Mucosa of rectum (tissue), 2 donors: ENCODE measurements at regions not wholly inside any gene's neighbourhood (a gene's known extent, or its start where the extent isn't known, plus 50 kb on each side); places are given as distances from the start of the nearest gene placed in this dataset.

Experiments used
- H3K27ac ChIP-seq, 2 donors: one replicate each; pipeline ENCODE4 v1.7.0; 2013; ENCODE audit warnings: inconsistent platforms in 2 of 2, low read depth in 2 of 2, low read length in 2 of 2
- H3K27me3 ChIP-seq, 2 donors: one replicate each; pipeline ENCODE4 v1.7.0; 2013; ENCODE audit warnings: low read length in 2 of 2; ENCODE audit not compliant: control insufficient read depth in 2 of 2, insufficient read depth in 2 of 2
- H3K36me3 ChIP-seq, 2 donors: one replicate each; pipeline ENCODE4 v1.7.0; 2013; ENCODE audit warnings: low read length in 2 of 2; ENCODE audit not compliant: control insufficient read depth in 2 of 2, insufficient read depth in 2 of 2
- H3K4me1 ChIP-seq, 2 donors: one replicate each; pipeline ENCODE4 v1.7.0; 2013; ENCODE audit warnings: low read length in 2 of 2, mild to moderate bottlenecking in 1 of 2; ENCODE audit not compliant: control insufficient read depth in 2 of 2, insufficient read depth in 2 of 2
- H3K4me3 ChIP-seq, 2 donors: one replicate each; pipeline ENCODE4 v1.7.0; 2013; ENCODE audit warnings: low read length in 2 of 2
- H3K9ac ChIP-seq, 2 donors: one replicate each; pipeline ENCODE4 v1.7.0; 2013; ENCODE audit warnings: low read length in 2 of 2, low read depth in 1 of 2, mild to moderate bottlenecking in 1 of 2
- H3K9me3 ChIP-seq, 2 donors: one replicate each; pipeline ENCODE4 v1.7.0; 2013; ENCODE audit warnings: low read length in 2 of 2; ENCODE audit not compliant: control insufficient read depth in 2 of 2
- donor health status: healthy.
- donor health status: Normal muscosa, but diverticular disease.

DNA sequence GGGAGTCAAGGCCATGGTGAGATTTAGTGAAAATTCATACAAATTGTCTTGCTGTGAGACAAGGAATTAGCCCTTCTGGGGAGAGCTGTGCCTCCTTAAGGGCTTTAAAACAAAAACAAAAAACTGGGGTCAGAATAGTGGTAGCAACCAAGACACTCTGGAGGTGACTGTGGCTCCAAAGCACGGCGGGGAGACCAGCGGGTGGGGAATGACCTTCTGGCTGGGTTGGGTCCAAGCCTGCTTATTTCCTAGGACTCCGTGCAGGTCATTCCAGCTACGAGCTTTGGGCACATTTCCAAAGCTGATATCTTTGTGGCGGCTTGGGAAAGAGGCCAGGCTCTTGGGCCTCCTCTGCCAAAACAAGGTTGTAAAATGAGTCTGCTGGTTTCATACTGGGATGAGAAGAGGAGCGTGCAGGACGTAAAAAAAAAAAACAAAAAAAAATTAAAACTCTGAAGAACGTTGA, 348.3 kb downstream of the UQCRFS1 start:
- Histone ChIP-seq H3K27me3 (no peaks in the 10 kb centered on the region), H3K36me3 (no peaks in the 10 kb centered on the region), H3K4me3 (no peak overlapping the region)

DNA sequence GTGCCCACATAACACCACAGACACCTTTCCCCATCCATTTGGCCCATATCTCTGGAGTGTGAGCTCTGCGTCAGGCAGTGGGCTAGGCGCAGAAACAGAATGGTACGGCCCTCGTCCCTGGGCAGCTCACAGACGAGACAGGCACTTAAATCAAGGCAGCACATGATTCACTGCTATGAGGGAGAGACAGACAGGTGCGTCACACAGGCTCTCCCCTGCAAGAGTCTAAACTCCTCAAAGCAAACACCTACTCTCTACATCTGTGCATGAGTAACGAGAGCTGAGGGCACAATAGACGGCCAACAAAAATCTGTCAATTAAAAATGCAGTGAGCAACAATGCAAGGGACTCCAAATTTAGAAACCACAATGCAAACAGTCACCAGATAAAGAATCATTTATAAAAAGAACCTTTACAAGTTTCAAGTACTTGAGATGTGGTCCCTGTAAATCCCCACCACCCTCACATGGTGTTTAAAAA, 348.9 kb downstream of the UQCRFS1 start:
- H3K27ac ChIP-seq: no peak overlapping the region
- H3K4me1 ChIP-seq: no peaks in the 10 kb centered on the region
- H3K36me3 ChIP-seq: no peaks in the 10 kb centered on the region
- no peak overlapping the region for H3K4me3 ChIP-seq
- no peaks in the 10 kb centered on the region for H3K27me3 ChIP-seq
- H3K9ac ChIP-seq: no peak overlapping the region
- H3K9me3 ChIP-seq: no peaks in the 10 kb centered on the region

More for the DNA sequence above, 348.3 kb downstream of the UQCRFS1 start:
- Histone ChIP-seq H3K9ac (no peak overlapping the region), H3K4me1 (no peaks in the 10 kb centered on the region), H3K9me3 (no peaks in the 10 kb centered on the region), H3K27ac (no peak overlapping the region)

DNA sequence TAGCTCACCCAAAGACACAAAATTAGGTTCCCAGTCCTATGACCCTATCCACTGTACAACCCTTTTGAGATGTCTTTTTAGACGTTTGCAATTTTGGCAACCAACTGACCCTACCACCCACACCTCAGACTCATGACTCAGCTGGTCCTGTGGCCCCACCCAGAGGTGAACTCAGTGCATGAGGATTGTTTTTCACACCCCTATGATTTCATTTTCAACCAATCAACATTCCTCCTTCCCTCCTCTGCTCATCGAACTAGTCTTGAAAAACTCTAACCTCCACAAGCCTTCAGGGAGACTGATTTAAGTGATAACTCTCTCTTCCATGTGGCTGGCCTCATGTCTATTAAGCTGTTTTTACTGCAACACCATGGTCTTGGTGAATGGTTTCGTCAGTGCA, 350.7 kb downstream of the UQCRFS1 start:
- no peaks in the 10 kb centered on the region for H3K4me1 ChIP-seq
- no peaks in the 10 kb centered on the region for H3K9me3 ChIP-seq
- H3K27me3 ChIP-seq: no peaks in the 10 kb centered on the region
- H3K36me3 ChIP-seq: no peaks in the 10 kb centered on the region
- no peak overlapping the region for H3K4me3 ChIP-seq
- H3K9ac ChIP-seq: no peak overlapping the region
- H3K27ac ChIP-seq: no peak overlapping the region

DNA sequence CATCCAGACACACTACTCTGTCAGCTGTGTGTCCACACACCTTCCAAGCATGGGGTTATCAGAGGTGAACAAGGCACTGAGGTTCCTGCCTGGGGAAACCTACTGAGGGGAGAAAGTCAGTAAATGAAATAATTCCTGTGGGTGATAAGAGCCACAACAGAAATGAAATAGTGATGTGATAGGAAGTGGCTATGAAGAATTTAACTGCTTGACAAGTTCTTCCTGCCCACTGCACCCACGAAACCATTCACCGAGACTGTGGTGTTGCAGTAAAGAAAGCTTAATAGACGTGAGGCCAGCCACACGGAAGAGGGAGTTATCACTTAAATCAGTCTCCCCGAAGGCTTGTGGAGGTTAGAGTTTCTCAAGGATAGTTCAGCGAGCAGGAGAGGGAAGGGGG, 353.1 kb downstream of the UQCRFS1 start:
- H3K27ac ChIP-seq: no peak overlapping the region
- no peaks in the 10 kb centered on the region for H3K36me3 ChIP-seq
- no peak overlapping the region for H3K9ac ChIP-seq
- no peaks in the 10 kb centered on the region for H3K4me1 ChIP-seq
- H3K9me3 ChIP-seq: no peaks in the 10 kb centered on the region
- no peak overlapping the region for H3K4me3 ChIP-seq
- no peaks in the 10 kb centered on the region for H3K27me3 ChIP-seq

DNA sequence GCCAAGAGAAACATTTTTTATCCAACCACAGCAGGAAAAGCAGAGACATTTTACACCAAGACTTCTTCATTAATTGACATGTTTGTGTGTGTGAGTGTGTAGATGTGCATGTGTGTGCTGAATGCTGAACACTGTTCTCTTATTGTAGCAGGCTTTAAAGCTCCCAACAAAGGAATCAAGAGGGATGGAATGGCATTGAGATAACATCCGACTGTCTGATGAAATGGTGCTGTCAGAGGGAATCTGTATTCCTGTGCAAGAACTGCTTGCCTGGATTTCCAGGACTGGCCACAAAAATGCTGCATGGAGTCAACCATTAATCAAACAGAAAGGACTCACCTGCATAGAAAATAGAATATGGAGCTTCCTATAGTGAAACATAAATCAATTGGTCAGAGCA, 354.0 kb downstream of the UQCRFS1 start:
- H3K27me3 ChIP-seq: no peaks in the 10 kb centered on the region
- no peaks in the 10 kb centered on the region for H3K36me3 ChIP-seq
- no peaks in the 10 kb centered on the region for H3K4me1 ChIP-seq
- H3K27ac ChIP-seq: no peak overlapping the region
- no peaks in the 10 kb centered on the region for H3K9me3 ChIP-seq
- no peak overlapping the region for H3K9ac ChIP-seq
- no peak overlapping the region for H3K4me3 ChIP-seq

DNA sequence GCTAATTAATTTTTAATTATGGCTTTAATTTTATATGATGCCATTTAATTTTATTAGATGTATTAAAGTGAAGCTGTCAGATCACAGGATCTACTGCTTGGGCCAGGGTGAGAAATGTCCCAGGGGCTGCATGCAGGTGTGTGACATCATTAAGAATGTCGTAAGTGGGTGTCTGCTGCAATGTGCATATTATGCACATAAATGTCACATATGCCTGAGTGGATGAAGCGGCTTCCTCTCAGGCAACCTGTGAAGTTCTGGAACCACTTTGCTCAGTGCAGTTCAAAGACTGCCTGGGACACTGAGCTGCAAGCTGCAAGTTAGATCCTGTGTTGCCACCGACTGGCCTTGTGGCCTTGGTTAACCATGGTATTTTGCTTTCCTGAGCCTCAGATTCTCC, 355.0 kb downstream of the UQCRFS1 start:
- no peaks in the 10 kb centered on the region for H3K4me1 ChIP-seq
- H3K27ac ChIP-seq: no peak overlapping the region
- no peaks in the 10 kb centered on the region for H3K36me3 ChIP-seq
- no peak overlapping the region for H3K9ac ChIP-seq
- no peaks in the 10 kb centered on the region for H3K9me3 ChIP-seq
- no peak overlapping the region for H3K4me3 ChIP-seq
- no peaks in the 10 kb centered on the region for H3K27me3 ChIP-seq

DNA sequence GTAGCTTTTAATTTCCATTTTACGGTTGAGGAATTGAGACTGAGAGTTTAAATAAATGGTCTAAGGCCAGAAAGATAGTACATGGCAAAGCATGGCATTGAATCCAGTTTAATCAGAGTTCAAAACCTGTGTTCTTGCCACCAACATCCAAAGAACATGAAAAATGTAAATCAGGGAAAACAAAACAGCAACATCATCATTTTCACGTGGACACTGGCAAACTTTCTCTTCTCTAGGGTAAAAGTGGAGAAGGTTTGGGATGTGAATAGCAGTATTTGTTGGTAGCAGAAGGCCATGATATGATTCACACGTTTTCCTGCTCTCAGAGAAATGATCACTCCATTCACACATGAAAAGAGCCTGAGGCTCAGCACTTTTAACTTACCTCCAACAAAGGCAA, 357.7 kb downstream of the UQCRFS1 start:
- Histone ChIP-seq H3K4me1 (no peaks in the 10 kb centered on the region), H3K9me3 (no peaks in the 10 kb centered on the region), H3K27me3 (no peaks in the 10 kb centered on the region), H3K9ac (no peak overlapping the region), H3K36me3 (no peaks in the 10 kb centered on the region), H3K27ac (no peak overlapping the region), H3K4me3 (no peak overlapping the region)

DNA sequence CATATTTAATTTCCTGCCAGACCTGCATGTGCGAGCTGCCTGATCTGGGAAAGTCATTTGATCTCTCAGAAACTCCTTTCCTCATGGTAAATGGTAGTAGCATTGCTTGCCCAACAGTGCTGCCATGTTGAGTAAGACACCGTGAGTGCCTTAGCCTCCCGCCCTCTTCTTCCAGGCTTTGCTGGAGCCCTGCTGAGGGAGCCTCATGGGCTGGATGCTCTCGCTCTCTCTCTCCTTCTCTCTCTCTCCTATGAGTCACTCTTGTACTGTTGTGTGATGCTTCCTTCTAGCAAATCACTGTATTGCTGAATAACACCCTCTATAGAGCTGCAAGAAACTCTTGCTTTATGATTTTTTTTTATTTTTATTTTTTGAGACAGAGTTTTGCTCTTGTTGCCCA, 365.5 kb downstream of the UQCRFS1 start:
- Histone ChIP-seq H3K4me3 (no peak overlapping the region), H3K4me1 (no peaks in the 10 kb centered on the region), H3K27ac (no peak overlapping the region), H3K36me3 (no peaks in the 10 kb centered on the region), H3K9me3 (no peaks in the 10 kb centered on the region), H3K27me3 (no peaks in the 10 kb centered on the region), H3K9ac (no peak overlapping the region)

DNA sequence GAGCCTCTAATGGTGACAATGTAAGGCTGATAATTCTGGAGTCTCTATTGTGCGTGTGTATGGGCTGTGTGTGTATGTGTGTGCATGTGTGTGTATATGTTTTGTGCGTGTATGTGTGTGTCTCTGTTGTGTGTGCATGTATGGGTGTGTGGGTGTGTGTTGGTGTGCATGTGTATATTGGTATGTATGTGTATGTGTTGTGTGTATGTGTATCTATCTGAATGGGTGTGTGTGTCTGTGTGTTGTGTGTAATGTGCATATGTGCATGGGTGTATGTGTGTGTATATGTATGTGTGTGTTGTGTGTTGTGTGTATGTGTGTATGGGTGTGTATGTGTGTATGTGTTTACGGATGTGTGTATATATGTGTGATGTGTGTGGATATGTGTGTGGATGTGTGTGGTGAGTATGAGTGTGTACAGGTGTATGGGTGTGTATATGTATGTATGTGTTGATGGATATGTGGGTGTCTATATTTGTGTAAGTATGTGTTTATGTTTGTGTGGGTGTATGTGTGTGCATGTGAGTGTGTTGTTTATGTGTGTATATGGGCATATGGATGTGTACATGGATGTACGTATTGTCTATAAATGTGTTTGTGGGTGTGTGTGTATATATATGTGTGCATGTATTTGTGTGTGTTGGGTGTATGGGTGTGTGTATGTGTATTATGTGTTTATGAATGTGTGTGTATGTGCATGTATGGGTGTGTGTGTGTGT, 366.7 kb downstream of the UQCRFS1 start:
- no peaks in the 10 kb centered on the region for H3K27me3 ChIP-seq
- H3K4me3 ChIP-seq: no peak overlapping the region
- no peaks in the 10 kb centered on the region for H3K36me3 ChIP-seq
- H3K4me1 ChIP-seq: no peaks in the 10 kb centered on the region
- no peak overlapping the region for H3K27ac ChIP-seq
- no peaks in the 10 kb centered on the region for H3K9me3 ChIP-seq
- no peak overlapping the region for H3K9ac ChIP-seq

DNA sequence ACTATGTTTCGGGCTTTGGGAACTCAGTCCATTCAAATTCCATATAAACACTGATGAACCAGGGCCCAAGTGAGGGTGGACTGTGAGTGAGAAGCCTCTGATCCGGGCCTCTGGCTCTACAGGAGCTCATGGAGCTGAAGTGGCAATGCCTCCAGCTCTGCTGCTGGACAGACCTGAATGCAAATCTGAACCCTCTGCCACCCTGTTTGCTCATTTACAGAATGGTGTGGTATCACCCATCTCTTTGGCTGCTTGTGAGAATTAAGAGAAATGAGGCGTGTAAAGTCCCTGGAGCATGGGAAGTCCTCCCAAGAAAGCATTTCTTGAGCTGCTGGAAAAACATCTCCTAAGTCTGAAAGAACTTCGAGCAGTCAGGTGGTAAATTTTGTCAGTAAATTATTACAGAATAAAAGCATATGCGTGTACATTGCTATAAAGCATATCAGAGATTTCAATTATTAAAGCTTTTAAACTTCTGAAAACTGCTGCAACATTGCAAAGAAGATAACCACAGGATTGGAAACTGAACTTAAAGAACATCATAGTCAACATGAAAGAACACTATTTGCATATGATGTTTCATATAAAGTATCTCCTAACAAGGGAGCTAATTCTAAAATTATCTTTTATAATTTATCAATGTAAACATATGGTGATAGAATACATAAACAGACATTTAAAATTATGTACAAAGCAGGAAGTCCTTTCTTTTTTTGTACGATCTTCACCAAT, 369.0 kb downstream of the UQCRFS1 start:
- no peak overlapping the region for H3K4me3 ChIP-seq
- no peaks in the 10 kb centered on the region for H3K9me3 ChIP-seq
- H3K27ac ChIP-seq: no peak overlapping the region
- no peaks in the 10 kb centered on the region for H3K36me3 ChIP-seq
- H3K9ac ChIP-seq: no peak overlapping the region
- H3K4me1 ChIP-seq: no peaks in the 10 kb centered on the region
- H3K27me3 ChIP-seq: no peaks in the 10 kb centered on the region
